A204.1 (cell line): ENCODE measurements at regions not wholly inside any gene's neighbourhood (a gene's known extent, or its start where the extent isn't known, plus 50 kb on each side); places are given as distances from the start of the nearest gene placed in this dataset.
"Not testable (repeated sequence)": the region's sequence is repeated elsewhere in the genome, so short reads cannot be mapped to it uniquely, and the experiment has no call there.

Source experiments
- FAIRE-seq: peaks from 2 replicates; lab custom pipeline; 2012; peaks lifted over from hg19 to GRCh38; lab: Jason Lieb, UNC

GRCh38 chr4:123218981-123219380 lies 177.6 kb upstream of the SPRY1 start:
- FAIRE-seq: no peak

GRCh38 chr4:123229286-123229685 lies 167.3 kb upstream of the SPRY1 start:
- FAIRE-seq: no peak

- FAIRE-seq: no peak
These were observed 166.5 kb upstream of the SPRY1 start for GRCh38 chr4:123230061-123230460.

GRCh38 chr4:123232439-123232838 lies 164.2 kb upstream of the SPRY1 start:
- FAIRE-seq: no peak

GRCh38 chr4:123233136-123233768 lies 163.3 kb upstream of the SPRY1 start:
- FAIRE-seq: no peak

GRCh38 chr4:123234955-123235354 lies 161.6 kb upstream of the SPRY1 start:
- no peak for FAIRE-seq

GRCh38 chr4:123235431-123235830 lies 161.2 kb upstream of the SPRY1 start:
- FAIRE-seq: no peak

- FAIRE-seq: no peak
These were observed 160.0 kb upstream of the SPRY1 start for GRCh38 chr4:123236606-123237005.

- FAIRE-seq: not testable (repeated sequence)
These were observed 156.3 kb upstream of the SPRY1 start for GRCh38 chr4:123240286-123240685.

GRCh38 chr4:123243220-123243619 lies 153.4 kb upstream of the SPRY1 start:
- FAIRE-seq: not testable (repeated sequence)

GRCh38 chr4:123244137-123244536 lies 152.5 kb upstream of the SPRY1 start:
- no peak for FAIRE-seq

- no peak for FAIRE-seq
These were observed 150.5 kb upstream of the SPRY1 start for GRCh38 chr4:123246085-123246484.

- FAIRE-seq: no peak
These were observed 148.4 kb upstream of the SPRY1 start for GRCh38 chr4:123248085-123248659.

GRCh38 chr4:123249821-123250220 lies 146.8 kb upstream of the SPRY1 start:
- no peak for FAIRE-seq

- FAIRE-seq: no peak
These were observed 145.8 kb upstream of the SPRY1 start for GRCh38 chr4:123250843-123251242.

GRCh38 chr4:123255971-123256370 lies 140.6 kb upstream of the SPRY1 start:
- FAIRE-seq: no peak

- FAIRE-seq: no peak
These were observed 139.7 kb upstream of the SPRY1 start for GRCh38 chr4:123256901-123257300.

- no peak for FAIRE-seq
These were observed 139.0 kb upstream of the SPRY1 start for GRCh38 chr4:123257591-123257990.

GRCh38 chr4:123259676-123260646 lies 136.6 kb upstream of the SPRY1 start:
- no peak for FAIRE-seq

- no peak for FAIRE-seq
These were observed 135.9 kb upstream of the SPRY1 start for GRCh38 chr4:123260653-123261052.

GRCh38 chr4:123262080-123262479 lies 134.5 kb upstream of the SPRY1 start:
- no peak for FAIRE-seq

- no peak for FAIRE-seq
These were observed 131.2 kb upstream of the SPRY1 start for GRCh38 chr4:123265443-123265842.

GRCh38 chr4:123266221-123266620 lies 130.4 kb upstream of the SPRY1 start:
- FAIRE-seq: peak; percentile 85
